Smooth muscle cell (in vitro differentiated cells): ENCODE measurements at regions not wholly inside any gene's neighbourhood (a gene's known extent, or its start where the extent isn't known, plus 50 kb on each side); places are given as distances from the start of the nearest gene placed in this dataset.

Experiments
- DNase-seq: peaks from one replicate; lab custom pipeline; 2025; ENCODE audit not compliant: unreplicated experiment; lab: John Stamatoyannopoulos, UW
- H2AFZ ChIP-seq: fragments of 200-600 bp; sonication (generic); 2 replicates; pipeline ENCODE4 v1.6.0; 2016; ENCODE audit warnings: antibody characterized with exemption, low read depth, mild to moderate bottlenecking
- H3F3A ChIP-seq: fragments of 200-600 bp; sonication (generic); 2 replicates; pipeline ENCODE4 v1.6.0; 2017; ENCODE audit warnings: antibody characterized with exemption, low read depth
- H3K27ac ChIP-seq: fragments of 200-600 bp; sonication (generic); 2 replicates; pipeline ENCODE4 v1.5.1; 2016; ENCODE audit warnings: low read depth, mild to moderate bottlenecking
- H3K27me3 ChIP-seq: fragments of 200-600 bp; sonication (generic); 2 replicates; pipeline ENCODE4 v1.6.1; 2016; ENCODE audit warnings: low read depth, mild to moderate bottlenecking
- H3K36me3 ChIP-seq: fragments of 200-600 bp; sonication (generic); 2 replicates; pipeline ENCODE4 v1.5.1; 2016; ENCODE audit warnings: low read depth
- H3K4me1 ChIP-seq: fragments of 200-600 bp; sonication (generic); 2 replicates; pipeline ENCODE4 v1.5.1; 2016; ENCODE audit warnings: low read depth
- H3K4me2 ChIP-seq: fragments of 200-600 bp; sonication (generic); 2 replicates; pipeline ENCODE4 v1.6.0; 2016; ENCODE audit warnings: mild to moderate bottlenecking
- H3K4me3 ChIP-seq: fragments of 200-600 bp; sonication (generic); 2 replicates; pipeline ENCODE4 v1.5.1; 2016; ENCODE audit warnings: mild to moderate bottlenecking
- H3K79me2 ChIP-seq: fragments of 200-600 bp; sonication (generic); 2 replicates; pipeline ENCODE4 v1.6.0; 2016; ENCODE audit warnings: low read depth, mild to moderate bottlenecking
- H3K9ac ChIP-seq: fragments of 200-600 bp; sonication (generic); 2 replicates; pipeline ENCODE4 v1.6.0; 2016; ENCODE audit warnings: low read depth
- H3K9me3 ChIP-seq: fragments of 200-600 bp; sonication (generic); replicated peaks from 2 replicates; pipeline ENCODE4 v1.5.1; 2016; ENCODE audit warnings: low read depth
- H4K20me1 ChIP-seq: fragments of 200-600 bp; sonication (generic); 2 replicates; pipeline ENCODE4 v1.6.0; 2016; ENCODE audit warnings: low read depth
- CTCF ChIP-seq: fragments of 200-600 bp; sonication (generic); IDR thresholded peaks from 2 replicates; pipeline ENCODE4 v1.5.1; 2017; ENCODE audit warnings: borderline replicate concordance, mild to moderate bottlenecking, antibody characterized with exemption; ENCODE audit not compliant: insufficient read depth, poor library complexity, severe bottlenecking
- WGBS: methylation state at CpG from one replicate; pipeline ENCODE4 v1.1.7; 2016; ENCODE audit warnings: low lambda C conversion rate; 5-methylcytosine and 5-hydroxymethylcytosine counted together

GRCh38 chr1:5456090-5456811 lies 536.0 kb downstream of the NPHP4 start:
- Histone ChIP-seq H3K27me3 (peaks cover 7% of the 10 kb centered on the region), H3K79me2 (no peaks in the 10 kb centered on the region), H3K36me3 (no peaks in the 10 kb centered on the region), H3K9ac (no peak overlapping the region), H3K4me1 (no peaks in the 10 kb centered on the region), H2AFZ (no peak overlapping the region), H3K27ac (no peak overlapping the region), H3K4me3 (no peak overlapping the region), H3F3A (no peaks in the 10 kb centered on the region), H4K20me1 (no peaks in the 10 kb centered on the region), H3K9me3 (no peaks in the 10 kb centered on the region), H3K4me2 (no peak overlapping the region)
- 67% methylated on average over 16 of the region's 16 CpGs for WGBS
- no peak for TF ChIP-seq CTCF
- DNase-seq: no peak

GRCh38 chr1:5455651-5456050 lies 536.6 kb downstream of the NPHP4 start:
- no peaks in the 10 kb centered on the region for H3K79me2 ChIP-seq
- no peak for DNase-seq
- H3K4me2 ChIP-seq: no peak overlapping the region
- 57% methylated on average over 8 of the region's 8 CpGs for WGBS
- H3K27me3 ChIP-seq: peaks cover 7% of the 10 kb centered on the region
- H3K9ac ChIP-seq: no peak overlapping the region
- no peak for TF ChIP-seq CTCF
- no peak overlapping the region for H3K4me3 ChIP-seq
- no peaks in the 10 kb centered on the region for H3K9me3 ChIP-seq
- H3K4me1 ChIP-seq: no peaks in the 10 kb centered on the region
- H3K27ac ChIP-seq: no peak overlapping the region
- no peaks in the 10 kb centered on the region for H4K20me1 ChIP-seq
- no peak overlapping the region for H2AFZ ChIP-seq
- H3F3A ChIP-seq: no peaks in the 10 kb centered on the region
- H3K36me3 ChIP-seq: no peaks in the 10 kb centered on the region

GRCh38 chr1:5455056-5455455 lies 537.2 kb downstream of the NPHP4 start:
- Histone ChIP-seq H3K9me3 (no peaks in the 10 kb centered on the region), H3F3A (no peaks in the 10 kb centered on the region), H2AFZ (no peak overlapping the region), H3K36me3 (no peaks in the 10 kb centered on the region), H3K9ac (no peak overlapping the region), H3K4me1 (no peaks in the 10 kb centered on the region), H3K4me3 (no peak overlapping the region), H3K27ac (no peak overlapping the region), H3K4me2 (no peak overlapping the region), H4K20me1 (no peaks in the 10 kb centered on the region), H3K79me2 (no peaks in the 10 kb centered on the region), H3K27me3 (peaks cover 7% of the 10 kb centered on the region)
- TF ChIP-seq CTCF: no peak
- no peak for DNase-seq
- WGBS: 55% methylated on average over 9 of the region's 9 CpGs

GRCh38 chr1:5453347-5453746 lies 538.9 kb downstream of the NPHP4 start:
- 95% methylated on average over 8 of the region's 8 CpGs for WGBS
- no peak overlapping the region for H3K4me3 ChIP-seq
- H3K4me1 ChIP-seq: no peaks in the 10 kb centered on the region
- DNase-seq: no peak
- peaks cover 7% of the 10 kb centered on the region for H3K27me3 ChIP-seq
- H3K9ac ChIP-seq: no peak overlapping the region
- no peak overlapping the region for H3K27ac ChIP-seq
- H3K36me3 ChIP-seq: no peaks in the 10 kb centered on the region
- no peak overlapping the region for H3K4me2 ChIP-seq
- H3F3A ChIP-seq: no peaks in the 10 kb centered on the region
- H4K20me1 ChIP-seq: no peaks in the 10 kb centered on the region
- no peak overlapping the region for H2AFZ ChIP-seq
- H3K79me2 ChIP-seq: no peaks in the 10 kb centered on the region
- no peak for TF ChIP-seq CTCF
- no peaks in the 10 kb centered on the region for H3K9me3 ChIP-seq
